ENCODE measurements at regions not wholly inside any gene's neighbourhood (a gene's known extent, or its start where the extent isn't known, plus 50 kb on each side); places are given as distances from the start of the nearest gene placed in this dataset.
"Not testable (repeated sequence)": the region's sequence is repeated elsewhere in the genome, so short reads cannot be mapped to it uniquely, and the experiment has no call there.

DNA sequence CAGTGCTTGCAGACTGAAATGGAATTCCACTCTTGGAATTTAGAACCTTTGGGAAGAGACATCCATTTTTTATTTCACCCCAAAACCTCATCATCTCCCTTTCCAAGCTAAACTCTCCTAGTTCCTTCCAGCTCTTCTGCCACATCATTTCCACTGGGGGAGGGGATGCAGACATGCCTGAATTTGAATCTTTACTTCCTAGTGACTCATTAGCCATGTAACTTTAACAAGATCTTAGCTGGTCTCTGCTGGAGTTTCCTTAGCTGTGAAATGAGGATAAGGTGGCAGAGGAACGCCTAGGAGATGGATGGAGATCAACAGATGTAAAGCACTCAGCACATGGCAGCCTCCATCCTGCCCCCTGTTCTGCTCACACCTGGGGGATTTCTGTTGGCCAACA lies 266.8 kb downstream of the EN1 start:
- DNase-seq = no peak
- Histone ChIP-seq H3K36me3 (no peaks in the 10 kb centered on the region), H3K4me3 (no peak overlapping the region), H3K27ac (no peak overlapping the region), H3K27me3 (no peaks in the 10 kb centered on the region), H3K4me1 (no peaks in the 10 kb centered on the region), H3K9me3 (no peaks in the 10 kb centered on the region)
- TF ChIP-seq, protein P1, sequence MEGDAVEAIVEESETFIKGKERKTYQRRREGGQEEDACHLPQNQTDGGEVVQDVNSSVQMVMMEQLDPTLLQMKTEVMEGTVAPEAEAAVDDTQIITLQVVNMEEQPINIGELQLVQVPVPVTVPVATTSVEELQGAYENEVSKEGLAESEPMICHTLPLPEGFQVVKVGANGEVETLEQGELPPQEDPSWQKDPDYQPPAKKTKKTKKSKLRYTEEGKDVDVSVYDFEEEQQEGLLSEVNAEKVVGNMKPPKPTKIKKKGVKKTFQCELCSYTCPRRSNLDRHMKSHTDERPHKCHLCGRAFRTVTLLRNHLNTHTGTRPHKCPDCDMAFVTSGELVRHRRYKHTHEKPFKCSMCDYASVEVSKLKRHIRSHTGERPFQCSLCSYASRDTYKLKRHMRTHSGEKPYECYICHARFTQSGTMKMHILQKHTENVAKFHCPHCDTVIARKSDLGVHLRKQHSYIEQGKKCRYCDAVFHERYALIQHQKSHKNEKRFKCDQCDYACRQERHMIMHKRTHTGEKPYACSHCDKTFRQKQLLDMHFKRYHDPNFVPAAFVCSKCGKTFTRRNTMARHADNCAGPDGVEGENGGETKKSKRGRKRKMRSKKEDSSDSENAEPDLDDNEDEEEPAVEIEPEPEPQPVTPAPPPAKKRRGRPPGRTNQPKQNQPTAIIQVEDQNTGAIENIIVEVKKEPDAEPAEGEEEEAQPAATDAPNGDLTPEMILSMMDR (IDR thresholded peaks at IDR 0.05) = no peak
- intact Hi-C loops (cut with DNase I; ENCODE audit: low total_unique reads) = no loop called here

- Histone ChIP-seq H3K27ac (no peak overlapping the region), H3K4me3 (no peak overlapping the region), H3K36me3 (no peaks in the 10 kb centered on the region), H3K27me3 (peaks cover 0 to 1% of the 10 kb centered on the region in 2 donors), H3K4me1 (no peaks in the 10 kb centered on the region), H3K9me3 (no peaks in the 10 kb centered on the region)
- TF ChIP-seq, protein P1 (IDR thresholded peaks at IDR 0.05) = no peak
- intact Hi-C loops (cut with DNase I; ENCODE audit: low total_unique reads) = no loop called here
- DNase-seq = no peak
Observed at GRCh38 chr2:118580107-118580506, 267.3 kb downstream of the EN1 start.

- TF ChIP-seq, protein P1 (IDR thresholded peaks at IDR 0.05) = no peak
Observed at GRCh38 chr2:118577202-118577601, 270.2 kb downstream of the EN1 start.

GRCh38 chr2:118576109-118576855 lies 271.2 kb downstream of the EN1 start:
- Histone ChIP-seq H3K4me1 (no peaks in the 10 kb centered on the region), H3K4me3 (no peak overlapping the region), H3K9me3 (no peaks in the 10 kb centered on the region), H3K27ac (no peak overlapping the region), H3K36me3 (no peaks in the 10 kb centered on the region), H3K27me3 (peaks cover 0 to 3% of the 10 kb centered on the region in 2 donors)
- TF ChIP-seq, protein P1 (IDR thresholded peaks at IDR 0.05) = no peak
- DNase-seq = no peak
- intact Hi-C loops (cut with DNase I; ENCODE audit: low total_unique reads) = no loop called here

More at GRCh38 chr2:118577202-118577601, 270.2 kb downstream of the EN1 start:
- Histone ChIP-seq H3K27ac (no peak overlapping the region), H3K4me1 (no peaks in the 10 kb centered on the region), H3K9me3 (no peaks in the 10 kb centered on the region), H3K27me3 (peaks cover 0 to 3% of the 10 kb centered on the region in 2 donors), H3K36me3 (no peaks in the 10 kb centered on the region), H3K4me3 (no peak overlapping the region)
- no peak for DNase-seq
- intact Hi-C loops (cut with DNase I; ENCODE audit: low total_unique reads) = no loop called here

- H3K4me3 ChIP-seq; H3K27me3 ChIP-seq; intact Hi-C loops (cut with DNase I; ENCODE audit: low total_unique reads); H3K36me3 ChIP-seq; H3K27ac ChIP-seq; H3K4me1 ChIP-seq; H3K9me3 ChIP-seq; DNase-seq: not testable (repeated sequence)
Observed at GRCh38 chr2:118572380-118572779, 275.1 kb downstream of the EN1 start.

DNA sequence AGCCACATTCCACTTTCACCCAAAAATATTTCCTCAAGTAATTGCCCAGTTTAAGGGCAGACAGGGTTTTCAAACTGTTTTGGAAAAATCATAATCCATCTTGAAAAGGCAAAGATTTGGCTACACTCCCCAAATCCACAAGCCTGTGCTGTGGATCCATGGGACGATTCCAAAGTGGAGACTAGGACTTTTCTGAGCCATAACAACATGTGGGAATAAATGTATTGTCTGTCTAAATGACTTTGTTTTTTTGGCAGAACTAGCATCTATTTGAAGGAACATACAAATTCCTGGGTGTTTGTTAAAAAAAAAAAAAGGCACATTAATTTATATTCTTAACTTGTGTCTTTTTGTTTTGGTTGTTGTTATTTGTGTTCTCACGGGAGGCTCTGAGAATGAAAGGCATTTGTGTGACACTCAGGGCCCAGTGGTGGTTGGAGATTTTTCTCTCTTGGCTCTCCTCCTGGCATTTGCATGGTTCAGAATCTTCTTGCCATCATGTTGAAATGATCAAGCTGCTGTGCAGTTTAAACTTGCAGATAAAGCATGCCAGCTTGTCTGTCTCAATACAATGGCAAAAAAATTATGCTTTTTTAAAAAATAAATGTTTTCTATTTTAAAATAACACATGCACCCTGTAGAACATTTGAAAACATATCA lies 277.4 kb downstream of the EN1 start:
- Histone ChIP-seq H3K36me3 (no peaks in the 10 kb centered on the region), H3K27me3 (peaks cover 0 to under 1% of the 10 kb centered on the region in 2 donors), H3K4me3 (no peak overlapping the region), H3K4me1 (no peaks in the 10 kb centered on the region), H3K9me3 (no peaks in the 10 kb centered on the region), H3K27ac (no peak overlapping the region)
- TF ChIP-seq, protein P1 (IDR thresholded peaks at IDR 0.05) = no peak
- no peak for DNase-seq
- intact Hi-C loops (cut with DNase I; ENCODE audit: low total_unique reads) = no loop called here

All from tibial artery (tissue), 4 donors.